HG03521 (cell line): ENCODE measurements at regions not wholly inside any gene's neighbourhood (a gene's known extent, or its start where the extent isn't known, plus 50 kb on each side); places are given as distances from the start of the nearest gene placed in this dataset.
"Not testable (repeated sequence)": the region's sequence is repeated elsewhere in the genome, so short reads cannot be mapped to it uniquely, and the experiment has no call there.

Experiments
- ATAC-seq: cut with Tn5 transposase; IDR thresholded peaks from one replicate; pipeline ENCODE4 v1.9.1; 2021; ENCODE audit warnings: mild to moderate bottlenecking, moderate library complexity; ENCODE audit not compliant: unreplicated experiment

- ATAC-seq = no peak
These were observed 69.5 kb upstream of the VGLL4 start for GRCh38 chr3:11713171-11713570.

GRCh38 chr3:11712646-11713045 is 68.9 kb upstream of the VGLL4 start:
- ATAC-seq = no peak

- ATAC-seq = no peak
These were observed 68.2 kb upstream of the VGLL4 start for GRCh38 chr3:11711876-11712275.

- ATAC-seq = no peak
These were observed 66.1 kb upstream of the VGLL4 start for GRCh38 chr3:11709782-11710181.

- ATAC-seq = not testable (repeated sequence)
These were observed 63.4 kb upstream of the VGLL4 start for GRCh38 chr3:11707084-11707483.

DNA sequence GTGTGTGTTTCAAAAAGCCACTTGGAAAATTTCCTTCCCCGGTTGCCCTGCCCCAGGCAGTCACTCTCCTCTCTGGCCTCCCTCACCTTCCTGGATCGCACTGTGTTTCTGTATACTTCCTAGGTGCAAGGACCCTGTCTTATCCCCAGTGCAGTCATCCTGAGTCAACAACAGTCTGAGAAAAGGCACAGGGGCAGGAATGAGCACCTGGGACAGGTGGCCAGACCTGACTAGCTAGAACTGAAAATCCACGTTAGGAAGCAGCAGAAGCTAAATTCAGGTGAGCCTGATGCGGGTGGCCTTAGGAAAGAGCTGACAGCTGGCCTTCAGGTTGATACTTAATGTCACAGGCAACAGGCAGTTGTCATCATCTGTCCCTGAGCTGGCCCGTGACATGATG is 62.9 kb upstream of the VGLL4 start:
- no peak for ATAC-seq

- no peak for ATAC-seq
These were observed 61.3 kb upstream of the VGLL4 start for GRCh38 chr3:11705049-11705448.

DNA sequence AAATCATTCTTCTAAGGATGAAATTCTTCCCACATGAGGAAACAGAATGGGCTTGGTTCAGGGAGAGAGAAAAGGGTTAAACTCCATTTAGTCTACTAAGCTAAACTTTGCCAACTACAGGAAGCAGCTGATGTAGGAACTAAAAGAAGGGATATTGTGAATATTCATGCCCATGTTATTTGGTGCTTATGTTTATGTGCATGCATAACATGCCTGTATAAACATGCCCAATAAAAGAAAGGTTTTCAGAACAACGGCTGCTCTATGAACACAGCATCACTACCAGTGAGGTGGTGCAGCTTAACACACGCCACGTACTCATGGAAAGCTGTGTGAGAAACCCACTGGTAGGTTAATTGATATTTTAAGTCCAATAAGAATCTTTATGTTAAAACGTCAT is 59.4 kb upstream of the VGLL4 start:
- ATAC-seq = no peak

DNA sequence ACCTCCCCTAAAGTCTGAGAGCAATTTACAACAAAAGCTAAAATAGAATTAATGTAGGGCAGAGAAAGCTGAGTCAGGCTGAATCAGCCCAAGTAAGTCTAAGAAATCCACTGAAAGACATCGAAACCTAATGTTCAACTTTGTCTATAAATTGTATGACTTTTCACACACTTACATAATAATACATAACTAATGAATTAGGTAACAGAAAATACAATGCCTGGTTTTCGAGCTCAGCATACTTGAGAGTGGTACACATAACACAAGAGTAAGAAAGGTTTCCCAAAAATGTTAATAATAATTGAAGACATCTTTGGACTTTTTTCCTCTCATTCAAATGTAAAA is 55.3 kb upstream of the VGLL4 start:
- ATAC-seq = no peak

DNA sequence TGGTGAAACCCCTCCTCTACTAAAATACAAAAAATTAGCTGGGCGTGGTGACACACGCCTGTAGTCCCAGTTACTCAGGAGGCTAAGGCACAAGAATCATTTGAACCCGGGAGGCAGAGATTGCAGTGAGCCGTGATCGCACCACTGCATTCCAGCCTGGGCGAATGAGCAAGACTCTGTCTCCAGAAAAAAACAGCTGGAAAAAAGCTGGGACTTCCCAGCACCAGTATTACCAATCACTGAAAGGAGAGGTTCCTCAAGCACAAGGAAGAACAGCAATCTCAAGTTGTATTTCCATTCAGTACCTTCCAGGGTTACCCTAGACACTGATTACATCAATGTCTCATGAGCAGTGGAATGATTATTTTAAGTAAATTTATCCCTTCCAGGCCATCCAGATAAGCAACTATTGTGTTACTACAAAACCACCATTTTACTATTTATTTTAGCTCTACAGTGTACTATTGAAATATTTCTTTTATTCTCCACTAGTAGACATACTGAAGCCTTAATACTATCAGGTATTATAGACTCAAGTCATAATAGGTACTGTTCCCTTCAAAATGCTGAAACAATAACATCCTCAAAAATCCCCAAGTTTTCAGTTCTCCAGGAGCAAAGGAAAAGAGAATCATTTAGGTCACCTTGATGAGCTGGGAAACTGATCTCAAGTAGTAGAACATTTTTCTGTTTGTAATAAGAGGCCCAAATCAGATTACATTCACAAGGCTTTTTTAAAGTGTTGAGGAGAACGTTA is 54.8 kb upstream of the VGLL4 start:
- ATAC-seq = no peak

DNA sequence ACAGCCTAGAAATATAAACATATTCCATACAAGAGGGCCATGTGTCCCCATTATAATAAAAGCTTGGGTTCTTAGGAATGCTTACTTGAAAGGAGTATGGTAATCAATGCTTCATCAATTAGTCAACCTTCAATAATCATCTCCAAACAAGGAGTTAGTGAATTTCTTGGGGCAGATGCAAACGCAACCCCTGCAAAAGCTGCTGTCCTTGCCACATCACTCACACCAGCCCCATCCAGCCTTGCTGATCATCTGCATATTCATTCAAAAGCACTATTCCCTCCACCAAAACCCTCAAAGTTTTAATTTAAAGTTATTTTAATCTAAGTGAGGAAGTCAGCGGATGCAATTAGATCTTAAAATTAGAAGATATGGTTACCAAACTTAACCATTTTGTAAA is 54.0 kb upstream of the VGLL4 start:
- ATAC-seq = no peak

- no peak for ATAC-seq
These were observed 52.3 kb upstream of the VGLL4 start for GRCh38 chr3:11696054-11696453.
